ENCODE measurements at regions not wholly inside any gene's neighbourhood (a gene's known extent, or its start where the extent isn't known, plus 50 kb on each side); places are given as distances from the start of the nearest gene placed in this dataset.
"Not testable (repeated sequence)": the region's sequence is repeated elsewhere in the genome, so short reads cannot be mapped to it uniquely, and the experiment has no call there.

DNA sequence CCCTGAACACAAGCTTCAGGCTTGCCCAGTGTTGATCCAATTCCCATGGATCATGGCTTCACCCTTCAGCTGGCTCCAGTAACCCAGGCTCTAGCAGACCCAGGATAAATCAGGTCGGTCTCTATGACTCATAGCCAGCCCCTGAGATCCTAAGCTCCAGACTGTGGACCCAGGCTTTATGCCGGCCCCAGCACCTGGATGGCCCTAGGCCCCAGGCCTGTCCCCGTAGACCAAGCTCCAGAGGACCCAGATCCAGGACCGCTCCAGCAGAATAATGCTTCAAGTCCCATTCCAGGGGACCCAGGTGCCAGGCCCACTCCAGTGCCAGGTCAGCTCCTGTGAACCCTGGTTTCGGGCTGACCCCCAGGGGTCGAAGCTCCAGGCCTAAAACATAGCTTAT is 1589.9 kb upstream of the DDX18 start:
- Histone ChIP-seq H3K27me3 (no peaks in the 10 kb centered on the region), H3K4me3 (no peak overlapping the region), H3K4me2 (no peak overlapping the region), H3K9ac (no peak overlapping the region), H3K27ac (no peak overlapping the region), H4K20me1 (no peaks in the 10 kb centered on the region), H3K4me1 (no peaks in the 10 kb centered on the region), H3K9me3 (replicated peaks in 1 of 11) (no peaks in the 10 kb centered on the region), H3K36me3 (no peaks in the 10 kb centered on the region)
- no peak for TF ChIP-seq Cebpa-rat (IDR thresholded peaks at IDR 0.05)

DNA sequence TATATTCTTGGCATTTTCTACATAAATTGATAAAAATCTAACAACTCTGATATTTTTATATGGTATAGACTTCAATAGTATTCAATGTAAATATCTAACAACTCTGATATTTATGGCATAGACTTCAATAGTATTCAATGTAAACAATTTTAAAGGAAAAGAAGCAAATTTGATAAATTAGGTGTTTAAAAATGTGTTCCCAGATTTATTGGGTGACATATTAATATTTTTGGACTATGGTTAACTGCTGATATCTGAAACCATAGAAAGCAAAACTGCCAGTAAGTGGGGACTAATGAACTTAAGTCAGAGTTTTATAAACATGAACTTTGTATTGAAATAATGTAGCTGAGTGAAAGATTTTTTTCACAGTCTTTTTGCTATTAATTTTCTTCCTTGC is 1576.0 kb upstream of the DDX18 start:
- H3K27me3 ChIP-seq, result no peaks in the 10 kb centered on the region
- H3K36me3 ChIP-seq, result no peaks in the 10 kb centered on the region
- no peak overlapping the region for H3K4me3 ChIP-seq
- no peak overlapping the region for H3K27ac ChIP-seq
- no peaks in the 10 kb centered on the region for H3K4me1 ChIP-seq
- H3K9ac ChIP-seq, result no peak overlapping the region
- H3K4me2 ChIP-seq, result no peak overlapping the region
- no peak for TF ChIP-seq Cebpa-rat (IDR thresholded peaks at IDR 0.05)
- H3K9me3 ChIP-seq (replicated peaks in 1 of 11), result no peaks in the 10 kb centered on the region
- H4K20me1 ChIP-seq, result no peaks in the 10 kb centered on the region

DNA sequence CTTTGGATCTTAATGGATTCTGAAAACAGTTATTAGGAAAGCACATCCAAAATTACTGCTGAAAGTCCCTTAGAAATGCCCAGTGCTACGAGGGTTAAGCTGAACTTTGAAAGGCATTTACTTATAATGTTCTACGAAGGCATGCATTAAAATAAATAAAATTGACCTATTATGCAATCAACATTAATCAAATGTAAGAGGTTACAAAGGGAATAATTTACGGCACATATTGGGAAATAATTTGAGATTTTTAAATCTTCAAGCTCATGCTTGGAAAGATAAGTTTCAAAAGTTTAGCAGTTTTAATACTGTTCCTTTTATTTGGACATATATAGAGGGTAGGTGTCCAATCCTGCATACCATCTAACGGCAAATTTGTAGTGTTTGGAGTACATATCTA is 1564.1 kb upstream of the DDX18 start:
- Histone ChIP-seq H3K4me1 (no peaks in the 10 kb centered on the region), H3K9me3 (replicated peaks in 1 of 11) (peaks cover 10 to 14% (median 12%) of the 10 kb centered on the region in 11 experiments), H3K4me3 (no peak overlapping the region), H3K4me2 (no peak overlapping the region), H3K27ac (no peak overlapping the region), H4K20me1 (no peaks in the 10 kb centered on the region), H3K36me3 (no peaks in the 10 kb centered on the region), H3K27me3 (no peaks in the 10 kb centered on the region), H3K9ac (no peak overlapping the region)
- TF ChIP-seq Cebpa-rat (IDR thresholded peaks at IDR 0.05), result peak in 1 of 11 experiments; percentile 32; a peak in 1 of 22 replicates

DNA sequence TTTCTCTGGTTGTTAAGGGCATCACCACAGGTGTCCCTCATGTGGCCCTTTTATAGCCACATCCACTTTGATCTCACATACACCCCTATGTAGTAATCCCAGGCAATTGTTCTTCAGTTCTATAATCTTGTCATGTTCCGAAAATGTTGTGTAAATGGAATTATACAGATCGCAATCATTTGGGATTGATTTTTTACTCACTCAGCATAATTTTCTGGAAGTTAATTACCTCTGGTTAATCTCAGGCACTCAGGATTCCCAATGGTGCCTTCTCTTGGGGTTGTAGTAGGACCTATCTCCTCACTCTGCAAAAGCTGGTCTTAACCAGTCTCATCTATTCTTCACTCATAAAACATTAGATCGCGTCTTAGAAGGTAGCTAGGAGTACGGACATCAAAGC is 1549.6 kb upstream of the DDX18 start:
- H3K4me1 ChIP-seq, result no peaks in the 10 kb centered on the region
- H3K27me3 ChIP-seq, result no peaks in the 10 kb centered on the region
- H3K27ac ChIP-seq, result no peak overlapping the region
- no peaks in the 10 kb centered on the region for H3K36me3 ChIP-seq
- no peaks in the 10 kb centered on the region for H4K20me1 ChIP-seq
- H3K9me3 ChIP-seq (replicated peaks in 1 of 11), result peaks cover 19 to 28% (median 22%) of the 10 kb centered on the region in 11 experiments
- no peak overlapping the region for H3K4me3 ChIP-seq
- H3K4me2 ChIP-seq, result no peak overlapping the region
- no peak for TF ChIP-seq Cebpa-rat (IDR thresholded peaks at IDR 0.05)
- no peak overlapping the region for H3K9ac ChIP-seq

DNA sequence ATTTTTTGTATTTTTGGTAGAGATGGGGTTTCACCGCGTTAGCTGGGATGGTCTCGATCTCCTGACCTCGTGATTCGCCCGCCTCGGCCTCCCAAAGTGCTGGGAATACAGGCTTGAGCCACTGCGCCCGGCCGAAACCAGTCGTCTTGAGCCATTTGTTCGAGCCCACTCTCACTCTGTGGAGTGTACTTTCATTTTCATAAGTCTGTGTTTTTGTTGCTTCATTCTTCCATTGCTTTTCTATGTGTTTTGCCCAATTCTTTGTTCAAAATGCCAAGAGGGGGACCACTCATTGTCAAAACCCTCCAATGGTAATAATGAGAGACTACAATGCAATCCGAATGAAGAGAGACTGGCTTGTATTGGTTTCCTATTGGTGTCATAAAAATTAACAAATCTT is 1545.5 kb upstream of the DDX18 start:
- peaks cover 0 to 7% (median 0%) of the 10 kb centered on the region in 11 experiments; a peak in 4 of 22 replicates for H3K9me3 ChIP-seq (replicated peaks in 1 of 11)
- H3K4me3 ChIP-seq, result no peak overlapping the region
- H3K4me1 ChIP-seq, result no peaks in the 10 kb centered on the region
- H3K27me3 ChIP-seq, result no peaks in the 10 kb centered on the region
- H3K9ac ChIP-seq, result no peak overlapping the region
- no peaks in the 10 kb centered on the region for H3K36me3 ChIP-seq
- no peaks in the 10 kb centered on the region for H4K20me1 ChIP-seq
- no peak for TF ChIP-seq Cebpa-rat (IDR thresholded peaks at IDR 0.05)
- no peak overlapping the region for H3K4me2 ChIP-seq
- no peak overlapping the region for H3K27ac ChIP-seq

DNA sequence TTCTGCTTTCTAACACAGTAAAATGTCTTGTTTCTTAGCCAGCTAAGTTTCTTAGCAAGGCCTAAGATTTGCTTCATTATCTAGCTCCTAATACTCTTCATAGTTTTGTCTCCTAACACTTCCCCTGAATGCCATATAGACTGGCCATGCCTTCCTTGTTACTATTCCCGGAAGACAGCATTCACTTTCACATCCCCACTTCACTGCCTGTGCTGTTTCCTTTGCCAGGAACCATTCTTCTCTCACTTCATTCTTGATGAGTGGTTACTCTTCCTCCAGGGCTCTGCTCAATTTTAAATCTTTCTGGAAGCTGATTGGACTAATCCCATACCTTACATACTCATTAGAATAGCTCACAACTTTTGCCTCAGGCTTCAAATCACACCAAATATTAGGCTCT is 1510.2 kb upstream of the DDX18 start:
- no peak for TF ChIP-seq Cebpa-rat (IDR thresholded peaks at IDR 0.05)

DNA sequence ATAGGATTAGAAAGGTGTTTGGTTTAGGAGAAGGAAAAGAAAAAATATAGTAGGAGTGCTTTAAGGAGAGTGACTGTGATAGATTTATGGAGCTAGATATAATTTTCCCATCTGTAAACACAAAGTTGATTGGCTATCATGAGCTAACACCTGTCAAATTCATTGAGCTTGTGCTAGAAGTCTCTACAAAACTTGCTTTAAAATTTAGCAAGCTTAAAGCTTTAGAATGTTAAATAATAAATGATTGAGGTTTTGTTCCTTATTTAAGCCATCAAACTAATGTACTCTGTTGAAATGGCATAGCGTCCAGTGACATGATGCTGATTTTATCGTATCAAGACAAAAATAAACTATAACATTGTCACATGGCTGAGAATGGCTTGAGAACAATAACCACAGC is 1497.4 kb upstream of the DDX18 start:
- no peak overlapping the region for H3K4me2 ChIP-seq
- no peak for TF ChIP-seq Cebpa-rat (IDR thresholded peaks at IDR 0.05)

More for the DNA sequence above, 1510.2 kb upstream of the DDX18 start:
- H3K36me3 ChIP-seq, result no peaks in the 10 kb centered on the region
- H3K9me3 ChIP-seq (replicated peaks in 1 of 11), result no peaks in the 10 kb centered on the region
- no peaks in the 10 kb centered on the region for H4K20me1 ChIP-seq
- H3K4me3 ChIP-seq, result no peak overlapping the region
- no peak overlapping the region for H3K27ac ChIP-seq
- peak overlapping the region in 2 of 11 experiments; percentile 14 to 18; a peak in 4 of 22 replicates for H3K4me2 ChIP-seq
- H3K27me3 ChIP-seq, result no peaks in the 10 kb centered on the region
- H3K4me1 ChIP-seq, result peaks cover 0 to 7% (median 0%) of the 10 kb centered on the region in 10 experiments; a peak in 2 of 20 replicates
- H3K9ac ChIP-seq, result no peak overlapping the region

DNA sequence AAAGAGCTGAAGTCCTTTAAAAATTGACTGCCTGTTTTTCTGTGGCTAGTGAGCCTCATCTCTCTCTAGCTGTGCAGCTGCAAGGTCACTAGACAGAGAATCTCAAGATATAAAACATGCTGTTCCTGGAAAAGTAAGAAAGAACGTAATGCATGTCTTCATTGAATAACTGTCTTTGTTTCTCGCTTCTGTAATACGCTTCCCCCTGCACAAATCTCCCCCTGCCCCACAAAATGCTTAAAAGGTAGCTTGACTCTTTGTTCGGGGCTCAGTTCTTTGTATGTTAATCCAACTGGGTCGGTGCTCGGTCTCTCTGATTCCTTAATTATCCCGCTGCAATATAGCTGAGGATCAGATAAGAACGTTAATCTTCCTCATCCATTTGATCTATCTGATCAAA is 1495.9 kb upstream of the DDX18 start:
- H3K27ac ChIP-seq, H3K27me3 ChIP-seq, H3K4me2 ChIP-seq: not testable (repeated sequence)

More for the DNA sequence above, 1497.4 kb upstream of the DDX18 start:
- H4K20me1 ChIP-seq, result no peaks in the 10 kb centered on the region
- H3K4me1 ChIP-seq, result no peaks in the 10 kb centered on the region
- no peak overlapping the region for H3K4me3 ChIP-seq
- H3K27ac ChIP-seq, result no peak overlapping the region
- H3K9me3 ChIP-seq (replicated peaks in 1 of 11), result no peaks in the 10 kb centered on the region
- H3K9ac ChIP-seq, result no peak overlapping the region
- no peaks in the 10 kb centered on the region for H3K36me3 ChIP-seq
- H3K27me3 ChIP-seq, result no peaks in the 10 kb centered on the region

DNA sequence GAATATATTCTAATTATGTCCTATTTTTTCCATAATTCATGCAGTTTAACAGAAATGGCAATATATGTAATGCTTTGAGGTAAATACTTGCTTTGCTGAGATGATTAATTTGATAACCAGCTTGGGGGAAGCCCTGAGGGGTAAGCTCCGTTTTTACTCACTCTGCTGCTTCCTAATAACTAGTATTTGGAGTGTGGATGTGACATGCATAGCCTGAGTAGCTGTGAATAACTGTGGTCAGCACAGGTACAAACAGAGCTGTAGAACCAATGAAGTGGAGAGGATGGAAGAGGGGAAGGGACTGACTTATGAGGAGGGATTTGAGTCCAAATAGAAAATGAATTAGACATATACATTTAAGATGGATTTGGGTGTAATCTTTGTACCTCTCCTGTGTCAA is 1495.5 kb upstream of the DDX18 start:
- H3K36me3 ChIP-seq, result no peaks in the 10 kb centered on the region
- no peaks in the 10 kb centered on the region for H3K27me3 ChIP-seq
- H3K9me3 ChIP-seq (replicated peaks in 1 of 11), result no peaks in the 10 kb centered on the region; a peak in 1 of 22 replicates
- no peak overlapping the region for H3K9ac ChIP-seq
- no peak overlapping the region for H3K27ac ChIP-seq
- H3K4me2 ChIP-seq, result no peak overlapping the region
- no peaks in the 10 kb centered on the region for H3K4me1 ChIP-seq
- TF ChIP-seq Cebpa-rat (IDR thresholded peaks at IDR 0.05), result no peak
- H3K4me3 ChIP-seq, result no peak overlapping the region
- no peaks in the 10 kb centered on the region for H4K20me1 ChIP-seq

More for the DNA sequence above, 1495.9 kb upstream of the DDX18 start:
- not testable (repeated sequence) for H3K36me3 ChIP-seq; H3K9ac ChIP-seq; H3K4me1 ChIP-seq; H3K9me3 ChIP-seq (replicated peaks in 1 of 11); H3K4me3 ChIP-seq; H4K20me1 ChIP-seq

DNA sequence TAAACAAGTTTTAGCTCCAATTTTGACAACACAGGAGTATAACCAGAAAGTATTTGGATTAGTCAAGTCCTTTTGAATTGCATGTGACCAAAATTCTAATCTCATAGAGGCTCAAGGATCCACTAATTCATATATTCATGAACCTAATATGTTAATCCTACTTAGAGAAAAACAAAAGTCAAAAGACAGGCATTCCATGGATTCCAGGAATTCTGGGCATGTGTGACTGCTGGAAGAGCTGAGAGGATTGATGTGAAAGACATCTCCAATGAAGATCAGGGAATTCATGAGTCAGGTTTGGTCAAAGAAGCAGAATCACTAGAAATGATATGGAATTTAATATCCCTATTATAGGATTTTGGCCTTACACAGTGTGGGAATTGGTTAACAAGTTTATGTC is 1494.6 kb upstream of the DDX18 start:
- Histone ChIP-seq H3K9me3 (replicated peaks in 1 of 11) (no peaks in the 10 kb centered on the region; a peak in 1 of 22 replicates), H3K9ac (no peak overlapping the region), H4K20me1 (no peaks in the 10 kb centered on the region), H3K4me3 (no peak overlapping the region), H3K27ac (no peak overlapping the region), H3K36me3 (no peaks in the 10 kb centered on the region), H3K27me3 (no peaks in the 10 kb centered on the region), H3K4me1 (no peaks in the 10 kb centered on the region), H3K4me2 (no peak overlapping the region)
- no peak for TF ChIP-seq Cebpa-rat (IDR thresholded peaks at IDR 0.05)
